ENCODE measurements at regions not wholly inside any gene's neighbourhood (a gene's known extent, or its start where the extent isn't known, plus 50 kb on each side); places are given as distances from the start of the nearest gene placed in this dataset.

DNA sequence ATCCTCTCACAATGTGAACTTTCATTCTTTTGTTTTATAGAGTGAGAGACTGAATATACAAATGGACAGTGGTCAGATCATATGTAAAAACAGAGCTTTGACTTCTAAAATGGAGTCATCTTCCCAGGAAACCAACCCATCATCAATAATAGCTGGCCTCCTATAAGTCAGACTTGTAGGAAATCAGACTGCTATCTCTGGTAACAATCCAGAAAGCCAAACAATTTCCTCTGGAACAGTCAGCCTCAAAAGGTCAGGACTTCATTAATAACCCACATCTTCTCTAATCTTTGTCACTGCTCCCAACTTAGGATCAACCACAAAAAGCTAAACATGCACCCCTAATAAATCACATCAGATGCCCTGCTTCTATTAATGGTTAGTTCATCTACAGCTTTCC is 227.9 kb upstream of the G2E3 start:
- no peak for TF ChIP-seq POLR2A (IDR thresholded peaks at IDR 0.05)
- TF ChIP-seq CTCF (IDR thresholded peaks at IDR 0.05), result no peak
